Mesendoderm (in vitro differentiated cells): ENCODE measurements at regions not wholly inside any gene's neighbourhood (a gene's known extent, or its start where the extent isn't known, plus 50 kb on each side); places are given as distances from the start of the nearest gene placed in this dataset.

Experiments used
- DNase-seq: peaks from one replicate; pipeline ENCODE4 v3.0.0; 2013
- H2AK5ac ChIP-seq: 2 replicates; pipeline ENCODE4 v1.6.1; 2013; ENCODE audit warnings: low read length, inconsistent platforms
- H2BK120ac ChIP-seq: 2 replicates; pipeline ENCODE4 v1.6.1; 2013; ENCODE audit warnings: low read depth, mild to moderate bottlenecking, low read length, moderate library complexity, mixed read lengths
- H2BK15ac ChIP-seq: replicated peaks from 2 replicates; pipeline ENCODE4 v1.6.1; 2013; ENCODE audit warnings: low read depth, mild to moderate bottlenecking, moderate library complexity
- H2BK5ac ChIP-seq: 2 replicates; pipeline ENCODE4 v1.6.1; 2013; ENCODE audit warnings: low read length, inconsistent platforms
- H3K18ac ChIP-seq: 2 replicates; pipeline ENCODE4 v1.6.1; 2013; ENCODE audit warnings: mild to moderate bottlenecking, low read length, mixed read lengths
- H3K23ac ChIP-seq: one replicate; pipeline ENCODE4 v1.6.1; 2013; ENCODE audit warnings: low read length
- H3K27ac ChIP-seq: 2 replicates; pipeline ENCODE4 v1.5.1; 2013; ENCODE audit warnings: low read depth, mild to moderate bottlenecking, inconsistent platforms, low read length, moderate library complexity
- H3K27me3 ChIP-seq: 2 replicates; pipeline ENCODE4 v1.6.1; 2013; ENCODE audit warnings: low read length, control low read depth, mild to moderate bottlenecking, inconsistent platforms; ENCODE audit not compliant: insufficient read depth, poor library complexity
- H3K36me3 ChIP-seq: 2 replicates; pipeline ENCODE4 v1.6.1; 2013; ENCODE audit warnings: low read length, inconsistent platforms; ENCODE audit not compliant: control insufficient read depth, insufficient read depth
- H3K4ac ChIP-seq: one replicate; pipeline ENCODE4 v1.6.1; 2013; ENCODE audit warnings: low read depth, mild to moderate bottlenecking, low read length, moderate library complexity
- H3K4me1 ChIP-seq: 2 replicates; pipeline ENCODE4 v1.6.1; 2013; ENCODE audit warnings: low read depth, low read length, inconsistent platforms; ENCODE audit not compliant: control insufficient read depth
- H3K4me2 ChIP-seq: 2 replicates; pipeline ENCODE4 v1.6.1; 2013; ENCODE audit warnings: low read length
- H3K4me3 ChIP-seq: 2 replicates; pipeline ENCODE4 v1.5.1; 2013; ENCODE audit warnings: mild to moderate bottlenecking, low read length
- H3K56ac ChIP-seq: one replicate; pipeline ENCODE4 v1.6.1; 2013; ENCODE audit warnings: low read length
- H3K79me1 ChIP-seq: 2 replicates; pipeline ENCODE4 v1.6.1; 2013; ENCODE audit warnings: low read length, inconsistent platforms
- H3K79me2 ChIP-seq: 2 replicates; pipeline ENCODE4 v1.6.1; 2013; ENCODE audit warnings: mild to moderate bottlenecking, low read length; ENCODE audit not compliant: control insufficient read depth, insufficient read depth
- H3K9ac ChIP-seq: 2 replicates; pipeline ENCODE4 v1.6.1; 2013; ENCODE audit warnings: low read length, inconsistent platforms
- H4K5ac ChIP-seq: one replicate; pipeline ENCODE4 v1.6.1; 2013; ENCODE audit warnings: low read length
- H4K8ac ChIP-seq: one replicate; pipeline ENCODE4 v1.6.1; 2013; ENCODE audit warnings: low read depth, mild to moderate bottlenecking, control low read depth, low read length, moderate library complexity
- WGBS: extraction: QIAGEN DNeasy Blood & Tissue Kit; methylation state at CpG from one replicate; pipeline ENCODE4 v1.1.7; 2013; ENCODE audit warnings: low lambda C conversion rate, missing lambda C conversion rate; ENCODE audit not compliant: insufficient coverage; ENCODE audit errors: extremely low coverage; 5-methylcytosine and 5-hydroxymethylcytosine counted together

- Histone ChIP-seq H3K27me3 (no peaks in the 10 kb centered on the region), H4K5ac (no peak overlapping the region), H2AK5ac (no peak overlapping the region), H3K9ac (no peak overlapping the region), H3K36me3 (no peaks in the 10 kb centered on the region), H3K4me2 (no peak overlapping the region), H3K79me1 (no peaks in the 10 kb centered on the region), H3K56ac (no peak overlapping the region), H3K18ac (no peak overlapping the region), H3K4me1 (no peaks in the 10 kb centered on the region), H3K4me3 (no peak overlapping the region), H2BK5ac (no peak overlapping the region), H3K23ac (no peak overlapping the region), H2BK15ac (no peak overlapping the region), H2BK120ac (no peak overlapping the region), H3K27ac (no peak overlapping the region), H4K8ac (no peak overlapping the region), H3K79me2 (no peaks in the 10 kb centered on the region), H3K4ac (no peak overlapping the region)
- DNase-seq: no peak
Observed at GRCh38 chr17:53004902-53005301, 817.8 kb upstream of the KIF2B start.

GRCh38 chr17:52995881-52996280, 826.8 kb upstream of the KIF2B start:
- Histone ChIP-seq H4K8ac (no peak overlapping the region), H3K79me1 (no peaks in the 10 kb centered on the region), H3K23ac (no peak overlapping the region), H3K9ac (no peak overlapping the region), H3K79me2 (no peaks in the 10 kb centered on the region), H3K36me3 (no peaks in the 10 kb centered on the region), H4K5ac (no peak overlapping the region), H3K4me1 (no peaks in the 10 kb centered on the region), H3K18ac (no peak overlapping the region), H3K27ac (no peak overlapping the region), H2BK15ac (peak overlapping the region; percentile 85), H2BK5ac (no peak overlapping the region), H3K4me2 (no peak overlapping the region), H3K4ac (no peak overlapping the region), H3K4me3 (no peak overlapping the region), H3K27me3 (no peaks in the 10 kb centered on the region), H3K56ac (no peak overlapping the region), H2BK120ac (no peak overlapping the region), H2AK5ac (no peak overlapping the region)
- WGBS: 100% methylated on average over 2 of the region's 3 CpGs
- no peak for DNase-seq

- Histone ChIP-seq H3K79me1 (no peaks in the 10 kb centered on the region), H3K4me1 (no peaks in the 10 kb centered on the region), H2AK5ac (no peak overlapping the region), H3K4me2 (no peak overlapping the region), H2BK5ac (no peak overlapping the region), H2BK15ac (no peak overlapping the region), H3K4ac (no peak overlapping the region), H2BK120ac (no peak overlapping the region), H3K27ac (no peak overlapping the region), H3K18ac (no peak overlapping the region), H3K23ac (no peak overlapping the region), H3K56ac (no peak overlapping the region), H4K8ac (no peak overlapping the region), H4K5ac (no peak overlapping the region), H3K9ac (no peak overlapping the region), H3K27me3 (no peaks in the 10 kb centered on the region), H3K36me3 (no peaks in the 10 kb centered on the region), H3K4me3 (no peak overlapping the region), H3K79me2 (no peaks in the 10 kb centered on the region)
- no CpG with 5 or more reads among the region's 1 CpG for WGBS
- peak; percentile 77 for DNase-seq
Observed at GRCh38 chr17:52995147-52995546, 827.6 kb upstream of the KIF2B start.

- Histone ChIP-seq H3K23ac (no peak overlapping the region), H3K4me2 (no peak overlapping the region), H3K56ac (no peak overlapping the region), H3K27me3 (no peaks in the 10 kb centered on the region), H3K79me2 (no peaks in the 10 kb centered on the region), H2BK15ac (no peak overlapping the region), H2AK5ac (no peak overlapping the region), H3K36me3 (no peaks in the 10 kb centered on the region), H3K9ac (no peak overlapping the region), H4K8ac (no peak overlapping the region), H3K27ac (no peak overlapping the region), H2BK120ac (no peak overlapping the region), H3K79me1 (no peaks in the 10 kb centered on the region), H3K4me1 (no peaks in the 10 kb centered on the region), H2BK5ac (no peak overlapping the region), H3K4ac (no peak overlapping the region), H3K4me3 (no peak overlapping the region), H3K18ac (no peak overlapping the region), H4K5ac (no peak overlapping the region)
- DNase-seq: peak; percentile 79
- WGBS: no CpG with 5 or more reads among the region's 4 CpGs
Observed at GRCh38 chr17:52986056-52986662, 827.6 kb upstream of the CA10 start.

- Histone ChIP-seq H2AK5ac (no peak overlapping the region), H3K36me3 (no peaks in the 10 kb centered on the region), H3K4me1 (no peaks in the 10 kb centered on the region), H2BK120ac (no peak overlapping the region), H3K27ac (no peak overlapping the region), H3K23ac (no peak overlapping the region), H4K8ac (no peak overlapping the region), H3K9ac (no peak overlapping the region), H3K4me2 (no peak overlapping the region), H3K27me3 (no peaks in the 10 kb centered on the region), H3K4ac (no peak overlapping the region), H3K4me3 (no peak overlapping the region), H2BK5ac (no peak overlapping the region), H3K79me1 (no peaks in the 10 kb centered on the region), H3K56ac (no peak overlapping the region), H4K5ac (no peak overlapping the region), H3K18ac (no peak overlapping the region), H3K79me2 (no peaks in the 10 kb centered on the region), H2BK15ac (no peak overlapping the region)
- no CpG with 5 or more reads among the region's 1 CpG for WGBS
- DNase-seq: no peak
Observed at GRCh38 chr17:52982331-52982730, 823.8 kb upstream of the CA10 start.

GRCh38 chr17:52979921-52980320, 821.4 kb upstream of the CA10 start:
- WGBS: no CpG with 5 or more reads among the region's 1 CpG
- H4K8ac ChIP-seq: no peak overlapping the region

More at GRCh38 chr17:52979921-52980320, 821.4 kb upstream of the CA10 start:
- no peak overlapping the region for H3K4ac ChIP-seq
- no peaks in the 10 kb centered on the region for H3K79me2 ChIP-seq
- H3K9ac ChIP-seq: no peak overlapping the region
- H4K5ac ChIP-seq: no peak overlapping the region
- no peak overlapping the region for H2BK5ac ChIP-seq
- no peak overlapping the region for H3K18ac ChIP-seq
- no peak overlapping the region for H3K27ac ChIP-seq
- H2BK15ac ChIP-seq: no peak overlapping the region
- H3K79me1 ChIP-seq: no peaks in the 10 kb centered on the region
- H2AK5ac ChIP-seq: no peak overlapping the region
- no peaks in the 10 kb centered on the region for H3K27me3 ChIP-seq
- no peaks in the 10 kb centered on the region for H3K4me1 ChIP-seq
- DNase-seq: peak; percentile 56
- H3K4me3 ChIP-seq: no peak overlapping the region
- no peak overlapping the region for H3K56ac ChIP-seq
- no peaks in the 10 kb centered on the region for H3K36me3 ChIP-seq
- H2BK120ac ChIP-seq: no peak overlapping the region
- H3K23ac ChIP-seq: no peak overlapping the region
- no peak overlapping the region for H3K4me2 ChIP-seq
